WTC11 (cell line): ENCODE measurements at regions not wholly inside any gene's neighbourhood (a gene's known extent, or its start where the extent isn't known, plus 50 kb on each side); places are given as distances from the start of the nearest gene placed in this dataset.

Experiments used
- ATAC-seq: fragments of 200-7000 bp; cut with Tn5 transposase; 2 replicates; pipeline ENCODE4 v1.10.0; 2021; ENCODE audit warnings: mild to moderate bottlenecking, moderate library complexity
- CTCF ChIA-PET: fragments of 300-600 bp; sonication (Branson Sonifier 250); formaldehyde crosslinking; loops from one replicate; lab custom pipeline; 2021; ENCODE audit warnings: antibody characterized with exemption; lab: Charles Lee
- POLR2A ChIA-PET: fragments of 350-600 bp; sonication (Branson Sonifier 250); formaldehyde crosslinking; loops from one replicate; lab custom pipeline; 2021; ENCODE audit warnings: antibody characterized with exemption; lab: Charles Lee
- DNase-seq: peaks from one replicate; pipeline ENCODE4 v3.0.0; 2021; ENCODE audit warnings: low spot score
- H3K27ac Mint-ChIP-seq: 2 replicates; pipeline ENCODE4 v1.8.0; 2021; ENCODE audit warnings: mixed read lengths
- H3K27me3 Mint-ChIP-seq: 2 replicates; pipeline ENCODE4 v1.8.0; 2021; ENCODE audit warnings: low read depth, mild to moderate bottlenecking, moderate library complexity, mixed read lengths
- H3K36me3 Mint-ChIP-seq: 2 replicates; pipeline ENCODE4 v1.8.0; 2021; ENCODE audit warnings: mixed read lengths
- H3K4me1 Mint-ChIP-seq: 2 replicates; pipeline ENCODE4 v1.8.0; 2022; ENCODE audit warnings: mixed read lengths
- H3K4me3 Mint-ChIP-seq: 2 replicates; pipeline ENCODE4 v1.8.0; 2021; ENCODE audit warnings: mild to moderate bottlenecking, moderate library complexity, mixed read lengths
- H3K9me3 Mint-ChIP-seq: 2 replicates; pipeline ENCODE4 v1.8.0; 2021; ENCODE audit warnings: mixed read lengths
- ATF1 ChIP-seq: sonication (generic); formaldehyde crosslinking; IDR thresholded peaks from 2 replicates; pipeline ENCODE4 v1.8.1; 2023; ENCODE audit warnings: mild to moderate bottlenecking, moderate library complexity, missing genetic modification reagents
- CREM ChIP-seq: sonication (generic); formaldehyde crosslinking; IDR thresholded peaks from 2 replicates; pipeline ENCODE4 v1.8.1; 2022; ENCODE audit warnings: mild to moderate bottlenecking, missing genetic modification reagents, moderate library complexity
- ETV6 ChIP-seq: sonication (generic); formaldehyde crosslinking; IDR thresholded peaks from 2 replicates; pipeline ENCODE4 v1.8.1; 2022; ENCODE audit warnings: mild to moderate bottlenecking, missing genetic modification reagents
- FOXK1 ChIP-seq: sonication (generic); formaldehyde crosslinking; IDR thresholded peaks from 2 replicates; pipeline ENCODE4 v1.8.0; 2022; ENCODE audit warnings: mild to moderate bottlenecking, moderate library complexity, missing genetic modification reagents
- GABPB1 ChIP-seq: sonication (generic); formaldehyde crosslinking; IDR thresholded peaks from 2 replicates; pipeline ENCODE4 v1.8.1; 2023; ENCODE audit warnings: mild to moderate bottlenecking, missing genetic modification reagents
- JAZF1 ChIP-seq: fragments of 250-450 bp; sonication (Bioruptor Pico); IDR thresholded peaks from 2 replicates; pipeline ENCODE4 v1.9.0; 2021; ENCODE audit warnings: moderate library complexity, mild to moderate bottlenecking, inconsistent platforms
- KAT7 ChIP-seq: sonication (generic); formaldehyde crosslinking; IDR thresholded peaks from 2 replicates; pipeline ENCODE4 v1.8.1; 2023; ENCODE audit warnings: missing genetic modification reagents, mild to moderate bottlenecking, borderline replicate concordance
- NFATC4 ChIP-seq: fragments of 250-450 bp; sonication (Bioruptor Pico); IDR thresholded peaks from 2 replicates; pipeline ENCODE4 v1.9.0; 2021; ENCODE audit warnings: mild to moderate bottlenecking
- PRRX2 ChIP-seq: fragments of 250-450 bp; sonication (Bioruptor Pico); IDR thresholded peaks from 2 replicates; pipeline ENCODE4 v1.8.0; 2021; ENCODE audit warnings: mild to moderate bottlenecking
- SMAD4 ChIP-seq: sonication (generic); formaldehyde crosslinking; IDR thresholded peaks from 2 replicates; pipeline ENCODE4 v1.8.0; 2022; ENCODE audit warnings: mild to moderate bottlenecking, missing genetic modification reagents
- ZNF138 ChIP-seq: sonication (generic); formaldehyde crosslinking; conservative IDR thresholded peaks from 2 replicates; pipeline ENCODE4 v1.8.1; 2022; ENCODE audit warnings: mild to moderate bottlenecking, moderate library complexity, missing genetic modification reagents
- ZNF263 ChIP-seq: sonication (generic); formaldehyde crosslinking; IDR thresholded peaks from 2 replicates; pipeline ENCODE4 v1.8.1; 2022; ENCODE audit warnings: low read depth, mild to moderate bottlenecking, moderate library complexity, missing genetic modification reagents
- ZNF396 ChIP-seq: fragments of 250-450 bp; sonication (Bioruptor Pico); IDR thresholded peaks from 2 replicates; pipeline ENCODE4 v1.8.0; 2021; ENCODE audit warnings: mild to moderate bottlenecking, moderate library complexity, borderline replicate concordance
- TF ChIP-seq, protein P1 (sequence below): sonication (generic); formaldehyde crosslinking; IDR thresholded peaks from 2 replicates; pipeline ENCODE4 v1.8.1; 2023; ENCODE audit warnings: mild to moderate bottlenecking, moderate library complexity, missing genetic modification reagents
- TF ChIP-seq, protein P2 (sequence below): sonication (generic); formaldehyde crosslinking; IDR thresholded peaks from 2 replicates; pipeline ENCODE4 v1.8.1; 2022; ENCODE audit warnings: mild to moderate bottlenecking, moderate library complexity, missing genetic modification reagents
- TF ChIP-seq, protein P3 (sequence below): sonication (generic); formaldehyde crosslinking; IDR thresholded peaks from 2 replicates; pipeline ENCODE4 v1.8.1; 2023; ENCODE audit warnings: mild to moderate bottlenecking, missing genetic modification reagents
- TF ChIP-seq, protein P4 (sequence below): sonication (generic); formaldehyde crosslinking; IDR thresholded peaks from 2 replicates; pipeline ENCODE4 v1.8.1; 2023; ENCODE audit warnings: mild to moderate bottlenecking, missing genetic modification reagents, moderate library complexity
- TF ChIP-seq, protein P5 (sequence below): fragments of 250-450 bp; sonication (Bioruptor Pico); IDR thresholded peaks from 2 replicates; pipeline ENCODE4 v1.9.0; 2021; ENCODE audit warnings: mild to moderate bottlenecking, borderline replicate concordance
- TF ChIP-seq, protein P6 (sequence below): sonication (generic); formaldehyde crosslinking; IDR thresholded peaks from 2 replicates; pipeline ENCODE4 v1.8.1; 2023; ENCODE audit warnings: mild to moderate bottlenecking, missing genetic modification reagents, moderate library complexity
- TF ChIP-seq, protein P7 (sequence below): sonication (generic); formaldehyde crosslinking; IDR thresholded peaks from 2 replicates; pipeline ENCODE4 v1.8.0; 2023; ENCODE audit warnings: mild to moderate bottlenecking, missing genetic modification reagents
- TF ChIP-seq, protein P8 (sequence below): fragments of 250-450 bp; sonication (Bioruptor Pico); IDR thresholded peaks from 2 replicates; pipeline ENCODE4 v1.9.0; 2021; ENCODE audit warnings: moderate library complexity, mild to moderate bottlenecking, inconsistent platforms, borderline replicate concordance

DNA sequence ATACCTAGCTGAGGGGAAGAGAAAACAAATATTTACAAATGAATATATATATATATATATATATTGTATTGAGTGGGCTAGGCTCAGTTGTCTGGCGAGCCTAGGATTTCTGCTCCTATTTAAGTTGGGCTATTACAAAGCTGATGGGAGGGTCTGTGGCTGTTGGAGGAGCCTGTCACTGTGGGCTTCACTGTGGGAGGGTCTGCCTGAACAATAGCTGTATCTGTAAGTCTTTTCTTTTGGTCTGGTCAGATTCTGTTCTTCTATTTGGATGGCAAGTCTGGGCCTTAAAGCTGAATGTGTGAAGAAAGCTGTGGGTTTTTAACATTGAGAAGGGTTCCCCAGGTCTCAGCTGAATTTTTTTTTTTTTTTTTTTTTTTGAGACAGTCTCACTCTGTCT, 220.6 kb upstream of the LYZL1 start:
- Mint-ChIP-seq H3K27me3 (no peaks in the 10 kb centered on the region), H3K4me1 (peaks cover 25% of the 10 kb centered on the region), H3K4me3 (no peak overlapping the region), H3K36me3 (no peaks in the 10 kb centered on the region), H3K27ac (no peak overlapping the region), H3K9me3 (no peaks in the 10 kb centered on the region)
- DNase-seq (no peak), ATAC-seq (no peak)
- CTCF ChIA-PET = interaction anchor here (0.6 to 1.0 kb wide), 4 partner anchors 14 to 440 kb away, joined by 3 to 5 read pairs (median 4); no protein-coding TSS in a partner anchor
- POLR2A ChIA-PET = interaction anchor here (0.8 kb wide), 1 partner anchor 1809 kb away, joined by 4 read pairs; no protein-coding TSS in a partner anchor
- TF ChIP-seq ETV6 (CRISPR knock-in tag) (no peak), ATF1 (CRISPR knock-in tag) (no peak), JAZF1 (no peak), ZNF138 (CRISPR knock-in tag) (no peak), GABPB1 (CRISPR knock-in tag) (no peak)
- TF ChIP-seq, protein P1, sequence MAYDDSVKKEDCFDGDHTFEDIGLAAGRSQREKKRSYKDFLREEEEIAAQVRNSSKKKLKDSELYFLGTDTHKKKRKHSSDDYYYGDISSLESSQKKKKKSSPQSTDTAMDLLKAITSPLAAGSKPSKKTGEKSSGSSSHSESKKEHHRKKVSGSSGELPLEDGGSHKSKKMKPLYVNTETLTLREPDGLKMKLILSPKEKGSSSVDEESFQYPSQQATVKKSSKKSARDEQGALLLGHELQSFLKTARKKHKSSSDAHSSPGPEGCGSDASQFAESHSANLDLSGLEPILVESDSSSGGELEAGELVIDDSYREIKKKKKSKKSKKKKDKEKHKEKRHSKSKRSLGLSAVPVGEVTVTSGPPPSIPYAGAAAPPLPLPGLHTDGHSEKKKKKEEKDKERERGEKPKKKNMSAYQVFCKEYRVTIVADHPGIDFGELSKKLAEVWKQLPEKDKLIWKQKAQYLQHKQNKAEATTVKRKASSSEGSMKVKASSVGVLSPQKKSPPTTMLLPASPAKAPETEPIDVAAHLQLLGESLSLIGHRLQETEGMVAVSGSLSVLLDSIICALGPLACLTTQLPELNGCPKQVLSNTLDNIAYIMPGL (CRISPR knock-in tag) = no peak
- TF ChIP-seq, protein P2, sequence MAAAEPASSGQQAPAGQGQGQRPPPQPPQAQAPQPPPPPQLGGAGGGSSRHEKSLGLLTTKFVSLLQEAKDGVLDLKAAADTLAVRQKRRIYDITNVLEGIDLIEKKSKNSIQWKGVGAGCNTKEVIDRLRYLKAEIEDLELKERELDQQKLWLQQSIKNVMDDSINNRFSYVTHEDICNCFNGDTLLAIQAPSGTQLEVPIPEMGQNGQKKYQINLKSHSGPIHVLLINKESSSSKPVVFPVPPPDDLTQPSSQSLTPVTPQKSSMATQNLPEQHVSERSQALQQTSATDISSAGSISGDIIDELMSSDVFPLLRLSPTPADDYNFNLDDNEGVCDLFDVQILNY = no peak
- TF ChIP-seq, protein P3, sequence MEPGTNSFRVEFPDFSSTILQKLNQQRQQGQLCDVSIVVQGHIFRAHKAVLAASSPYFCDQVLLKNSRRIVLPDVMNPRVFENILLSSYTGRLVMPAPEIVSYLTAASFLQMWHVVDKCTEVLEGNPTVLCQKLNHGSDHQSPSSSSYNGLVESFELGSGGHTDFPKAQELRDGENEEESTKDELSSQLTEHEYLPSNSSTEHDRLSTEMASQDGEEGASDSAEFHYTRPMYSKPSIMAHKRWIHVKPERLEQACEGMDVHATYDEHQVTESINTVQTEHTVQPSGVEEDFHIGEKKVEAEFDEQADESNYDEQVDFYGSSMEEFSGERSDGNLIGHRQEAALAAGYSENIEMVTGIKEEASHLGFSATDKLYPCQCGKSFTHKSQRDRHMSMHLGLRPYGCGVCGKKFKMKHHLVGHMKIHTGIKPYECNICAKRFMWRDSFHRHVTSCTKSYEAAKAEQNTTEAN (CRISPR knock-in tag) = no peak

DNA sequence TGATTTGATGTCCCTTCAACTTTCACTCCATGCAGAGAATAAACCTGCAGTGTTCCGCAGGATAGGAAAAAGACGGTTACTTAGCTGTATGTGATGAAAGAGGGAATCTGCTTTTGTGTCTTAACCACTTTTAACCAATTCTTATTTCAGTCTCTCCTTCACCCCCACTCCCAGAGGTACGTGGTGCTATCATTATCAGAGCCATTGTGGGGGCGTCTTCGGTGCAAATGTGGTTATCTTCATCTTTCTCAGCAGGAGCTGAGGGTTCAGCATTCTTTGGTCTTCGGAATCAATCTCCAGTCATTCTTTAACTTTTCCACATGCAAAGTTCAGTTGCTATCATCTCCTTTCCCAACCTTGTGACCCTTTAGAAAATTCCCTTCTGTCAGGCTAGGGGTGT, 219.9 kb upstream of the LYZL1 start:
- H3K4me3 Mint-ChIP-seq = no peak overlapping the region
- no peaks in the 10 kb centered on the region for H3K27me3 Mint-ChIP-seq
- H3K9me3 Mint-ChIP-seq = no peaks in the 10 kb centered on the region
- no peak for ATAC-seq
- DNase-seq = no peak
- no peaks in the 10 kb centered on the region for H3K36me3 Mint-ChIP-seq
- POLR2A ChIA-PET = interaction anchor here (0.8 kb wide), 1 partner anchor 1810 kb away, joined by 4 read pairs; no protein-coding TSS in a partner anchor
- H3K27ac Mint-ChIP-seq = no peak overlapping the region
- peaks cover 25% of the 10 kb centered on the region for H3K4me1 Mint-ChIP-seq
- CTCF ChIA-PET = interaction anchor here (1.0 kb wide), 1 partner anchor 325 kb away, joined by 5 read pairs; no protein-coding TSS in a partner anchor
- TF ChIP-seq FOXK1 (CRISPR knock-in tag) = no peak
- no peak for TF ChIP-seq ZNF138 (CRISPR knock-in tag)
- TF ChIP-seq SMAD4 (CRISPR knock-in tag) = no peak
- TF ChIP-seq ZNF263 (CRISPR knock-in tag) = no peak
- TF ChIP-seq, protein P4, sequence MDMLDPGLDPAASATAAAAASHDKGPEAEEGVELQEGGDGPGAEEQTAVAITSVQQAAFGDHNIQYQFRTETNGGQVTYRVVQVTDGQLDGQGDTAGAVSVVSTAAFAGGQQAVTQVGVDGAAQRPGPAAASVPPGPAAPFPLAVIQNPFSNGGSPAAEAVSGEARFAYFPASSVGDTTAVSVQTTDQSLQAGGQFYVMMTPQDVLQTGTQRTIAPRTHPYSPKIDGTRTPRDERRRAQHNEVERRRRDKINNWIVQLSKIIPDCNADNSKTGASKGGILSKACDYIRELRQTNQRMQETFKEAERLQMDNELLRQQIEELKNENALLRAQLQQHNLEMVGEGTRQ (CRISPR knock-in tag) = no peak
- TF ChIP-seq PRRX2 (CRISPR knock-in tag) = no peak
- TF ChIP-seq ZNF396 = no peak
- TF ChIP-seq NFATC4 (CRISPR knock-in tag) = no peak
- TF ChIP-seq, protein P5, sequence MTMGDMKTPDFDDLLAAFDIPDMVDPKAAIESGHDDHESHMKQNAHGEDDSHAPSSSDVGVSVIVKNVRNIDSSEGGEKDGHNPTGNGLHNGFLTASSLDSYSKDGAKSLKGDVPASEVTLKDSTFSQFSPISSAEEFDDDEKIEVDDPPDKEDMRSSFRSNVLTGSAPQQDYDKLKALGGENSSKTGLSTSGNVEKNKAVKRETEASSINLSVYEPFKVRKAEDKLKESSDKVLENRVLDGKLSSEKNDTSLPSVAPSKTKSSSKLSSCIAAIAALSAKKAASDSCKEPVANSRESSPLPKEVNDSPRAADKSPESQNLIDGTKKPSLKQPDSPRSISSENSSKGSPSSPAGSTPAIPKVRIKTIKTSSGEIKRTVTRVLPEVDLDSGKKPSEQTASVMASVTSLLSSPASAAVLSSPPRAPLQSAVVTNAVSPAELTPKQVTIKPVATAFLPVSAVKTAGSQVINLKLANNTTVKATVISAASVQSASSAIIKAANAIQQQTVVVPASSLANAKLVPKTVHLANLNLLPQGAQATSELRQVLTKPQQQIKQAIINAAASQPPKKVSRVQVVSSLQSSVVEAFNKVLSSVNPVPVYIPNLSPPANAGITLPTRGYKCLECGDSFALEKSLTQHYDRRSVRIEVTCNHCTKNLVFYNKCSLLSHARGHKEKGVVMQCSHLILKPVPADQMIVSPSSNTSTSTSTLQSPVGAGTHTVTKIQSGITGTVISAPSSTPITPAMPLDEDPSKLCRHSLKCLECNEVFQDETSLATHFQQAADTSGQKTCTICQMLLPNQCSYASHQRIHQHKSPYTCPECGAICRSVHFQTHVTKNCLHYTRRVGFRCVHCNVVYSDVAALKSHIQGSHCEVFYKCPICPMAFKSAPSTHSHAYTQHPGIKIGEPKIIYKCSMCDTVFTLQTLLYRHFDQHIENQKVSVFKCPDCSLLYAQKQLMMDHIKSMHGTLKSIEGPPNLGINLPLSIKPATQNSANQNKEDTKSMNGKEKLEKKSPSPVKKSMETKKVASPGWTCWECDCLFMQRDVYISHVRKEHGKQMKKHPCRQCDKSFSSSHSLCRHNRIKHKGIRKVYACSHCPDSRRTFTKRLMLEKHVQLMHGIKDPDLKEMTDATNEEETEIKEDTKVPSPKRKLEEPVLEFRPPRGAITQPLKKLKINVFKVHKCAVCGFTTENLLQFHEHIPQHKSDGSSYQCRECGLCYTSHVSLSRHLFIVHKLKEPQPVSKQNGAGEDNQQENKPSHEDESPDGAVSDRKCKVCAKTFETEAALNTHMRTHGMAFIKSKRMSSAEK (CRISPR knock-in tag) = no peak
- TF ChIP-seq, protein P6, sequence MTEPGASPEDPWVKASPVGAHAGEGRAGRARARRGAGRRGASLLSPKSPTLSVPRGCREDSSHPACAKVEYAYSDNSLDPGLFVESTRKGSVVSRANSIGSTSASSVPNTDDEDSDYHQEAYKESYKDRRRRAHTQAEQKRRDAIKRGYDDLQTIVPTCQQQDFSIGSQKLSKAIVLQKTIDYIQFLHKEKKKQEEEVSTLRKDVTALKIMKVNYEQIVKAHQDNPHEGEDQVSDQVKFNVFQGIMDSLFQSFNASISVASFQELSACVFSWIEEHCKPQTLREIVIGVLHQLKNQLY (CRISPR knock-in tag) = no peak
- no peak for TF ChIP-seq KAT7 (CRISPR knock-in tag)
- TF ChIP-seq CREM (CRISPR knock-in tag) = no peak
- TF ChIP-seq, protein P7, sequence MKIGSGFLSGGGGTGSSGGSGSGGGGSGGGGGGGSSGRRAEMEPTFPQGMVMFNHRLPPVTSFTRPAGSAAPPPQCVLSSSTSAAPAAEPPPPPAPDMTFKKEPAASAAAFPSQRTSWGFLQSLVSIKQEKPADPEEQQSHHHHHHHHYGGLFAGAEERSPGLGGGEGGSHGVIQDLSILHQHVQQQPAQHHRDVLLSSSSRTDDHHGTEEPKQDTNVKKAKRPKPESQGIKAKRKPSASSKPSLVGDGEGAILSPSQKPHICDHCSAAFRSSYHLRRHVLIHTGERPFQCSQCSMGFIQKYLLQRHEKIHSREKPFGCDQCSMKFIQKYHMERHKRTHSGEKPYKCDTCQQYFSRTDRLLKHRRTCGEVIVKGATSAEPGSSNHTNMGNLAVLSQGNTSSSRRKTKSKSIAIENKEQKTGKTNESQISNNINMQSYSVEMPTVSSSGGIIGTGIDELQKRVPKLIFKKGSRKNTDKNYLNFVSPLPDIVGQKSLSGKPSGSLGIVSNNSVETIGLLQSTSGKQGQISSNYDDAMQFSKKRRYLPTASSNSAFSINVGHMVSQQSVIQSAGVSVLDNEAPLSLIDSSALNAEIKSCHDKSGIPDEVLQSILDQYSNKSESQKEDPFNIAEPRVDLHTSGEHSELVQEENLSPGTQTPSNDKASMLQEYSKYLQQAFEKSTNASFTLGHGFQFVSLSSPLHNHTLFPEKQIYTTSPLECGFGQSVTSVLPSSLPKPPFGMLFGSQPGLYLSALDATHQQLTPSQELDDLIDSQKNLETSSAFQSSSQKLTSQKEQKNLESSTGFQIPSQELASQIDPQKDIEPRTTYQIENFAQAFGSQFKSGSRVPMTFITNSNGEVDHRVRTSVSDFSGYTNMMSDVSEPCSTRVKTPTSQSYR (CRISPR knock-in tag) = no peak
- TF ChIP-seq, protein P8, sequence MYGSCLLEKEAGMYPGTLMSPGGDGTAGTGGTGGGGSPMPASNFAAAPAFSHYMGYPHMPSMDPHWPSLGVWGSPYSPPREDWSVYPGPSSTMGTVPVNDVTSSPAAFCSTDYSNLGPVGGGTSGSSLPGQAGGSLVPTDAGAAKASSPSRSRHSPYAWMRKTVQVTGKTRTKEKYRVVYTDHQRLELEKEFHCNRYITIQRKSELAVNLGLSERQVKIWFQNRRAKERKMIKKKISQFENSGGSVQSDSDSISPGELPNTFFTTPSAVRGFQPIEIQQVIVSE (CRISPR knock-in tag) = no peak
